Epithelial cell of esophagus (primary cell): ENCODE measurements at regions not wholly inside any gene's neighbourhood (a gene's known extent, or its start where the extent isn't known, plus 50 kb on each side); places are given as distances from the start of the nearest gene placed in this dataset.
A peak's percentile ranks its signal among the peaks of the same experiment; 100 is the strongest.

Source experiments
- DNase-seq: peaks from one replicate; pipeline ENCODE4 v3.0.0; 2010; ENCODE audit warnings: low read depth
- H3K4me3 ChIP-seq: 2 replicates; pipeline ENCODE4 v1.5.1; 2011; ENCODE audit warnings: mild to moderate bottlenecking, low read length, control low read depth
- CTCF ChIP-seq: IDR thresholded peaks from 2 replicates; pipeline ENCODE4 v1.5.1; 2011; ENCODE audit warnings: low read depth, mild to moderate bottlenecking, low read length, control low read depth, inconsistent platforms; ENCODE audit not compliant: insufficient read depth; ENCODE audit errors: missing control alignments

- H3K4me3 ChIP-seq, result no peak overlapping the region
- DNase-seq, result peak; percentile 93
- no peak for TF ChIP-seq CTCF
These were observed 1719.5 kb upstream of the MIR17HG start for GRCh38 chr13:89627996-89628395.

- TF ChIP-seq CTCF, result no peak
- no peak overlapping the region for H3K4me3 ChIP-seq
- DNase-seq, result no peak
These were observed 1718.9 kb upstream of the MIR17HG start for GRCh38 chr13:89628567-89628966.

GRCh38 chr13:89650226-89650625, 1697.3 kb upstream of the MIR17HG start:
- no peak for DNase-seq
- TF ChIP-seq CTCF, result no peak
- H3K4me3 ChIP-seq, result no peak overlapping the region

GRCh38 chr13:89660752-89661151, 1686.7 kb upstream of the MIR17HG start:
- peak; percentile 19 for DNase-seq
- H3K4me3 ChIP-seq, result no peak overlapping the region
- TF ChIP-seq CTCF, result no peak

- no peak overlapping the region for H3K4me3 ChIP-seq
- no peak for DNase-seq
- TF ChIP-seq CTCF, result no peak
These were observed 1673.6 kb upstream of the MIR17HG start for GRCh38 chr13:89673789-89674311.

GRCh38 chr13:89678466-89679121, 1668.9 kb upstream of the MIR17HG start:
- no peak for TF ChIP-seq CTCF

GRCh38 chr13:89684896-89685295, 1662.6 kb upstream of the MIR17HG start:
- no peak for DNase-seq
- no peak overlapping the region for H3K4me3 ChIP-seq
- no peak for TF ChIP-seq CTCF

More at GRCh38 chr13:89678466-89679121, 1668.9 kb upstream of the MIR17HG start:
- no peak for DNase-seq
- no peak overlapping the region for H3K4me3 ChIP-seq
